Mesothelial cell of epicardium (in vitro differentiated cells): ENCODE measurements at regions not wholly inside any gene's neighbourhood (a gene's known extent, or its start where the extent isn't known, plus 50 kb on each side); places are given as distances from the start of the nearest gene placed in this dataset.

Experiments used
- DNase-seq, 2 experiments: peaks; one replicate each; pipeline ENCODE4 v3.0.0; 2021; ENCODE audit warnings: low spot score in 2 of 2; ENCODE audit not compliant: unreplicated experiment in 2 of 2
- H3K27ac Mint-ChIP-seq: 2 replicates; pipeline ENCODE4 v1.8.0; 2021; ENCODE audit warnings: mixed read lengths
- H3K27me3 Mint-ChIP-seq: 2 replicates; pipeline ENCODE4 v1.8.0; 2021; ENCODE audit warnings: low read depth, mixed read lengths
- H3K36me3 Mint-ChIP-seq: 2 replicates; pipeline ENCODE4 v1.8.0; 2021; ENCODE audit warnings: mixed read lengths
- H3K4me1 Mint-ChIP-seq: 2 replicates; pipeline ENCODE4 v1.8.0; 2021; ENCODE audit warnings: mixed read lengths
- H3K4me3 Mint-ChIP-seq: 2 replicates; pipeline ENCODE4 v1.8.0; 2021; ENCODE audit warnings: mild to moderate bottlenecking, moderate library complexity, mixed read lengths
- H3K9me3 Mint-ChIP-seq: 2 replicates; pipeline ENCODE4 v1.8.0; 2021; ENCODE audit warnings: mixed read lengths
- CTCF ChIP-seq: fragments of 200-600 bp; sonication (generic); IDR thresholded peaks from one replicate; pipeline ENCODE4 v1.5.0; 2021; ENCODE audit warnings: antibody characterized with exemption; ENCODE audit not compliant: unreplicated experiment

- no peak for TF ChIP-seq CTCF
- no peak for DNase-seq
- peaks cover 5% of the 10 kb centered on the region for H3K36me3 Mint-ChIP-seq
- no peak overlapping the region for H3K4me3 Mint-ChIP-seq
- H3K9me3 Mint-ChIP-seq, result peaks cover 25% of the 10 kb centered on the region
- H3K27ac Mint-ChIP-seq, result no peak overlapping the region
- peaks cover 10% of the 10 kb centered on the region for H3K4me1 Mint-ChIP-seq
- H3K27me3 Mint-ChIP-seq, result no peaks in the 10 kb centered on the region
Observed at GRCh38 chr7:36092221-36092771, 60.8 kb upstream of the EEPD1 start.

GRCh38 chr7:36096460-36097095, 56.5 kb upstream of the EEPD1 start:
- Mint-ChIP-seq H3K4me1 (peaks cover 8% of the 10 kb centered on the region), H3K27me3 (no peaks in the 10 kb centered on the region), H3K4me3 (no peak overlapping the region), H3K36me3 (no peaks in the 10 kb centered on the region), H3K9me3 (peaks cover 24% of the 10 kb centered on the region), H3K27ac (no peak overlapping the region)
- DNase-seq, result no peak
- TF ChIP-seq CTCF, result no peak

- no peak overlapping the region for H3K27ac Mint-ChIP-seq
- no peaks in the 10 kb centered on the region for H3K27me3 Mint-ChIP-seq
- H3K36me3 Mint-ChIP-seq, result no peaks in the 10 kb centered on the region
- H3K9me3 Mint-ChIP-seq, result peaks cover 20% of the 10 kb centered on the region
- no peak for DNase-seq
- no peak overlapping the region for H3K4me3 Mint-ChIP-seq
- no peak for TF ChIP-seq CTCF
- no peaks in the 10 kb centered on the region for H3K4me1 Mint-ChIP-seq
Observed at GRCh38 chr7:36098096-36098495, 55.0 kb upstream of the EEPD1 start.

GRCh38 chr7:36100226-36100625, 52.8 kb upstream of the EEPD1 start:
- Mint-ChIP-seq H3K27me3 (no peaks in the 10 kb centered on the region), H3K27ac (no peak overlapping the region), H3K9me3 (peaks cover 15% of the 10 kb centered on the region), H3K36me3 (no peaks in the 10 kb centered on the region), H3K4me1 (no peaks in the 10 kb centered on the region), H3K4me3 (no peak overlapping the region)
- no peak for TF ChIP-seq CTCF
- DNase-seq, result no peak

DNA sequence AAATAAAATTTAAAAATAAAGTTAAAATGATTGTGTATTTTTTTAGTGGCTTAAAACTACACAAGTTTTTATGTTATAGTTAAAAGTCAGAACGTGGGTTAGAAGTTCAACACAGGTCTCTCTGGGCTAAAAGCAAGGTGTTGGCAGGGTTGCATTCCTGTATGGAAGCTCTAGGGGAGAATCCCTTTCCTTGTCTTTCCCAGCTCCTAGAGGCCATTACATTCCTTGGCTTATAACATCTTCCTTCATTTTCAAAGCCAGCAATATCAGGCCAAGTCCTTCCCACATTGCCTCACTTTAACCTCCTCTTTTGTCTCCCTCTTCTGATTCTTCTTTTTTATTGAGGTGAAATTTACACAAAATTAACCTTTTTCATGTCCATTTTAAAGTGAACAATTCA, 52.4 kb upstream of the EEPD1 start:
- no peak overlapping the region for H3K27ac Mint-ChIP-seq
- no peak overlapping the region for H3K4me3 Mint-ChIP-seq
- TF ChIP-seq CTCF, result no peak
- peaks cover 15% of the 10 kb centered on the region for H3K9me3 Mint-ChIP-seq
- DNase-seq, result no peak
- no peaks in the 10 kb centered on the region for H3K4me1 Mint-ChIP-seq
- H3K36me3 Mint-ChIP-seq, result no peaks in the 10 kb centered on the region
- no peaks in the 10 kb centered on the region for H3K27me3 Mint-ChIP-seq
